SKM-1 (cell line): ENCODE measurements at regions not wholly inside any gene's neighbourhood (a gene's known extent, or its start where the extent isn't known, plus 50 kb on each side); places are given as distances from the start of the nearest gene placed in this dataset.
"Not testable (repeated sequence)": the region's sequence is repeated elsewhere in the genome, so short reads cannot be mapped to it uniquely, and the experiment has no call there.

Experiments used
- DNase-seq: peaks from one replicate; lab custom pipeline; 2025; ENCODE audit not compliant: unreplicated experiment; lab: John Stamatoyannopoulos, UW

DNA sequence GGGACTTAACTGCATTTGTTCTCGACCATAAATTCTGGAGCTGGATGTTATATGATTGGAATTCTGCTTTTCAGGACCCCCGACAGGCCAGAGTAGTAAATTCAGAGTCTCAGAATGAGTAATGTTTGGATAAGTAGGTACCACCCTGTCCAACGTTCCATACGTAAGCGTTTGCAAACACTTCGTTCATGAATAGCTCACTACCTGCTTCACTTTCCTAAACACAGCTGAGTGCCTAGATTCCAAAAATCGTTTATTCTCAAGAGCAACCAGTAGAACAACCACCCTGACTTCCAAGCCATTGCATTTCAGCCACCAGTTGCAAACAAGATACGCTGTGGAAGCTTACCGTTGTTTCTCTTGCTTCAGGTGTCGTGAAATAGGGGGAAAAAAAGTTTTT lies 101.3 kb upstream of the DMRT1 start:
- DNase-seq, result no peak

DNA sequence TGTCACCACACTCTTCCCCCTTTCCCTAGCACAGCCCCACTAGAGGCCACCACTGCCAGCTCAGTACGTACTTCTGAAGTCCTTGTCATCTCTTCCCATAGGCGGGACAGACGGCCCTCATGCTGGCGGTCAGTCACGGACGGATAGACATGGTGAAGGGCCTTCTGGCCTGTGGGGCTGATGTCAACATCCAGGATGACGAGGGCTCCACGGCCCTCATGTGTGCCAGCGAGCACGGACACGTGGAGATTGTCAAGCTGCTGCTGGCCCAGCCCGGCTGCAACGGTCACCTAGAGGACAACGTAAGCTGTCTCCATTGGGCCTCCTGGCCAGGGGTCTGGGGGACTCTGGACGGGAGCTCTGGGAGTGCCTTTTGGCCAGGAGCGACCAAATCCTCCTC lies 99.4 kb upstream of the DMRT1 start:
- DNase-seq, result no peak

DNA sequence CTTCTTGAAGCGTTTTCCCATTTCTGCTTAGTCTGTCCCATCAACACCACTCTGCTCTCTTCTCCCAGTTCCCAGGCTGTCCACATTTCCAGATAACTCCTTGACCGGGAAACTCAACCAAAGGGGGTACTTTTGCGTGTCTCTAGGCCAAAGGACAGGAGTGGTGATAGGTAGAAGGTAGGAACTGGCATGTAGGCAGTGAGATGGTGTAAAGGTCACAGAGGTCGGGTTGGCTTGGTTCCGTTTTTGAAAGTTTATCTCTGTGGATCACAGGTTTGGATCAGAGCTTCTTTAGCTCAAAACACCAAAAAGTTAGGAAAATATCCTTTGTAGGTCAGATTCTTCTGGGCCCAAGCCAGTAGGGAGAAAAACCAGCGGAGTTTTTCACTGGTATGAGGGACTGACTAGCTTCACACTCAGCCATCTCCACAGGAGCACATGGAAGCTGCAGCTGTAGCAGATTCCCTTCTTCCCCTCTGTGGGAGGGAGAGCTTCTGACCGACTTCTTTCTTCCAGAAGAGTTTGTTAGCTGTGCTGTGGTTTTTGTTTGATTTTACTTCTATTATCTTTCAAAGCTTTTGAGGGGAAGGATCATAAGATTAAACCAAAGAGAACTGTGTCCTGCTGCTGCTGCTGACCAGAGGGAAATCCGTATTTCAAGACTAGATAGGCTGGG lies 98.4 kb upstream of the DMRT1 start:
- DNase-seq, result no peak

DNA sequence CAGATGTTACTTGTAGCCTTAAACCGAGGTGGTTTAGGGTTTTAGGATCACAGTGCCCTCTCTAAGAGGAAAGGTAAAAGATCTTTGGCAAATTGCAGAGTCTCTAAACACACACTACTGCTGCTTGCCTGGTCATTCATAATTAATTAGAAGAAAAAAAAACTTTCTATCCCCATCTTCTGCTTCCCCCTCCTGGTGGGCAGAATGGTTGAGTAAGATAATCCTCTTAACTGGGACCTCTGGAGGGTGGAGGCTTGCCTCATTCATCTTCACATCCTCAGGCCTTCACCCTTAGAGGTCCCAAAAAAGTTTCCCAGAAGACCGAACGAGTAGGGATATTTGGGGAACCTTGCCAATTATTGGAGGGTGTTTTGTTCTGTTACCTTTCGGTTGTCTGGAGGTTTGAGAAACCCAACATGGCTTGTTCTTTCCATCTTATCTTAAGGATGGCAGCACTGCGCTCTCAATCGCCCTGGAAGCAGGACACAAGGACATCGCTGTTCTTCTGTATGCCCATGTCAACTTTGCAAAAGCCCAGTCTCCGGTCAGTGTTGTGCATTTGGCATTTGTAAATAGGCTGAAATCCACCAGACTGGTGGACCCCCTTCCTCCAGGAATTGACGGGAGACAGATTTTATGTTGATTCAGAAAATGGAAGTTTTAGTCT lies 97.3 kb upstream of the DMRT1 start:
- DNase-seq, result no peak

DNA sequence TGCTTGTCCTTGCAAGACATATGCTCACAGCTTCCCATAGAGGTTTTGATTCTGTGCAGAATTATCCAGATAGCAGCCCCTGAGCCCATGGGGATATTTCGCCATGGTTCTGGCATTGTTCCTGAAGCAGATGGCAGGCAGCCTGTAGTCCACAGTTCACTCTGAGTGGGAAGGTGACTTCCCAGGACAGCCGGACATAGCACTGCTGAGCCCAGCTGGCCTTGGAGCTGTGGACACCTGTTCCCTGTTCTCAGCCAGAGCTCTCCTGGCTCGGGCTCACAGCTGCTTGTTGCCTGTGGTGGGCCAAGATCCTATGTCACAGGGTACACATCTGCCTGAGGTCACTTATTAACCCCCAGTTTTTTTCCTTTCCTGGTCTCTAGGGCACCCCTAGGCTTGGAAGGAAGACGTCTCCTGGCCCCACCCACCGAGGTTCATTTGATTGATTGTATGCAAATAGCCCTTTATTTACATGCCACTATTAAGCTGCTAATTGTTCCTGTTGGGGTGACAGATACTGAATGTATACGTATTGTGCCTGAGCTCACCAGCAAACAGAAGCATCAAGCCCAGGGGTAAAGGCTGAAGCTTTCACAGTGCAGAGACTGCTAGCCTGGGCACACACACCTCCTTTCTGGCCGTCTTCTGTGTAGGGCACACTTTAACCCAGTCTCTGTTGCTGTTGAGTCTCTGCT lies 96.6 kb upstream of the DMRT1 start:
- DNase-seq, result no peak

DNA sequence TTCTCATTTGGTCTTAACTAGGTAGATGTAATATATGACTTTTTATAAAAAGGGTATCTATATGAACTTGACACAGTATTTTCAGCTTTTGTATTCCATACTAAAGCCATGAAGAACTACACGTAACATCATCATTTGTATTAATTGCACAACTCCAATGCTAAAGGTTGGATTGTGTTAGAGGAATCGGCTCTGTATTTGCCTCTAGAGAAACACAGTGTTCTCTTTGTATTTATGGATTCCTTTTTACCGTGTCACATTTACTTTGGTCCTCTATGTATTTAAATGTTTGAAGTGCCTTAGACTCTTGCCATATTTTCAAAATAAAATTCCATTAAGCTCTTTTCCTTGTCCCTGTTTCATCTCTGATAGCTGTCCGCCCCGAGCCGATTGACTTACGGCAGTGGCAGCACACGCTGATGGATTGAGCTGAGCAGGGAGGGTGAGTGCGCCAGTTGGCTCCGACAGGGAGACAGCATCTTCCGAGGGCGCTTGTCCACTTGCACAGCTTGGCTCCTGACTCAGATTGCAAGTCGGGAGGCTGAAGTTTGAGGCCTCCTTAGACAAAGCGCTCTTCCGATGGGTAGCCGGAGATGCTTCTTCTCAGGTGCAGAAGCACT lies 95.6 kb upstream of the DMRT1 start:
- DNase-seq, result no peak

DNA sequence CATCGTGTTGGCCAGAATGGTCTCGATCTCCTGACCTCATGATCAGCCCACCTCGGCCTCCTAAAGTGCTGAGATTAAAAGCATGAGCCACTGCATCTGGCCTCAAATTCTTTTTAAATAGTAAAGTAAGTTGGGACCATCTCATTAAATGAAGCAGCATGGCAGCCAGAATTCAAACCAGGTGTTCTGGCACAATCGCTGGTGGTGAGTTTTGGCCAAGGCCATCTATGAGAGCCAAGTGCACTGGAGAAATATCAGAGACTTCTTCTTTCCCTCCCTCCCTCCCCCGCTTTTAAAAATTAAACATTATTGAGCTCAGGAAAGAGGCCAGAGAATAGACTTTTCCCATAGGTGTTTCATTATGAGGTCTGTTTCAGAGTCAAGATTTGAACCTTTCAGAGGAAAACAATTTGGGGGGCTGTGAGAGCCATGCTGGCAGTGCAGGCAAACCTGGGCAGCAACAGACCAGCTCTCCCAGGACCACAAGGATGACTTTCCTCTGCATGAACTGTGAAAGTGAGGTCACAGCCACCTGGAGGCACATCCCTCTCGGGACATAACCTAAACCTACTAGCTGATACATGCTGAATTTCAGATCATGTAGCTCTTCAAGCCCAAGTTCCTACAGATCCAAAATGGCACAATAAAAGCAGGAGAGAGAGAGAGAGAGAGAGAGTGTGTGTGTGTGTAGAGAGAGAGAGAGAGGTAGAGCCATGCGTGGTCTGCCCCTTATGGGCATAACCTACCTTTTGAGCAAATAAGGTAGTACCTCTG lies 94.6 kb upstream of the DMRT1 start:
- DNase-seq, result no peak

DNA sequence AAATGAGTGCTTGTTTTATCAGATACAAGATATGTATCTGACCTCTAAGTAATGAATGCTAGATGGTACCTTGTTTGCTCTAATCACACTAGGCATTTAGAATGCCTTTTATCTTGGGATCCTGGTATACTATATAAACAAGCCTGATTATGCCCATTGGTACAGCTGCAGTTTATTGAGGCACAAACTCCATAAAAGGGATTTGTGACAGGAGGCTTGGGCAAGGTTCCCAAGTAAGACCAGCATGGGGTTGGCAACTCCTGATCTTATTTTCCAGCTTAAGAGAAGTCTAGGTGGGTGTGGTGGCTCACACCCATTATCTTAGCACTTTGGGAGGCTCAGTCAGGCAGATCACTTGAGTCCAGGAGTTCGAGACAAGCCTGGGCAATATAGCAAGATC lies 93.9 kb upstream of the DMRT1 start:
- no peak for DNase-seq

DNA sequence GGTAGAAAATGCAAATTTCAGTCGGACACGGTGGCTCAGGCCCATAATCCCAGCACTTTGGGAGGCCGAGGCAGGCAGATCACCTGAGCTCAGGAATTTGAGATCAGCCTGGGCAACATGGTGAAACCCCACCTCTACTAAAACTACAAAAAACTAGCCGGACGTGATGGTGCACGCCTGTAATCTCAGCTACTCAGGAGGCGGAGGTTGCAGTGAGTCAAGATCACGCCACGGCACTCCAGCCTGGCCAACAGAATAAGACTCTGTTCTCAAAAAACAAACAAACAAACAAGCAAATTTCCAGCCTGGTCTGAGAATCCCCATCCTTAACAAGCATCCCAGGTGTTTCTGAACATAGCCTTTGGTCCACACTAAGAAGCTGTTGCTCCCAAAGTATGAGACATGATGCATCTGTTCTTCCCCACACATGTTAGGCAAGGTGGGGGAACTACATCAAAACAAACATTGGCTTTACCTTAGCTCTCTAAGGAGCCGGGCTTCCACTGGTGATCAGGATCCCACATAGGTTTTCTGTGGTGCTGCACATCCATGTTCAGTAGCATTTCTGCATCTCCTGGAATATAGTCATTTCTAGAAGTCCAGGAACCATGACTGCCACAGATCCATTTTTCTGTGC lies 92.5 kb upstream of the DMRT1 start:
- no peak for DNase-seq

DNA sequence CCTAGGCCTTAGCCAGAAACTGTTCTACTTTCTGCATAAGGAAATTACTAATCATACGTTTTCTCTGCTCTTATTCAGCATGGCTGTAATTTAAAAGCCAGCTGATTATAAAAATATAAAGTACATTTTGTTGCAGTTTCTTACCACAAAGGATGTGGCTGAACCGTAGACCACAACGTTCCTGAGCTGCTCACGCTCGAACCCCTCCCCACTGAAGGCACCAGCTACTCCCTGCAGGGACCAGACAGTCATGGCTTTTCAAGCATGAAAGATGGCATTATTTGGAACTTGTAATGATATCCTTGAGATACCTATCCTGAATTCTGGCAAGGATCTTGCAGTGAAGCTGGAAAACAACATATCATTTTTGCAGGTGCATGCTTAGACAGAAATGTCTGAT lies 91.8 kb upstream of the DMRT1 start:
- no peak for DNase-seq

DNA sequence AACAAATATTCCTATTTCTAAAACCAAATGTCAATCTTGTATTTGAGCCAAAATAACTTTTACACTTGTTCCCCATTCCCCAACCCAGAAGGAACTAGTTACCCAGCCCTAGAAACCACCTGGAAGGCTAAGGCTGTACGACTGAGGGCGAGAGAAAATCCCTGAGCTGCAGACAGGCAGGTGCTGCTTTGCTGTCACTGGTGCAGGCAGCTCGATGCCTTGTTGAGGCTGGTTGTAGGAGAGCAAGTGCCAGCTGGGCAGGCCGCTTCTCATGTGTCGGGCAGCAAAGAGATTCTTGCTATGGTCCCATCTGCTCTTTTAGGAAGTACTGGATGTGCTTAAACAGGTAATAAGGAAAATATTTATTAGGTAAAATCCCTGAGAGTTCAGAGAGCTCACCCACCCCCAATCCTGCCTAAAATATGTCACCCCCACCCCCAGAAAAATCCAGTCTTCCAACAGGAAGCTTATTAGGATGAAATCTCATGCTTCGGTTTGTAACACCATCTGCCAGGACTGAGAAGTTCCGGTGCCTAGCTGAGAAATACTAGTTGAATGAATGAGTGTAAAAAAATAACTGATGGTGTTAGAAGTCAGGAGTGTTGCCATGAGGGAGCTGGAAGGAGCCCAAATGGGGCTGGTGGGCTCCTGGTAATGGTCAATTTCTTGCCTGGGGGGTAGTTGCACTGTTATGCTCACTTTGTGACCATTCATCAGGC lies 91.1 kb upstream of the DMRT1 start:
- no peak for DNase-seq

DNA sequence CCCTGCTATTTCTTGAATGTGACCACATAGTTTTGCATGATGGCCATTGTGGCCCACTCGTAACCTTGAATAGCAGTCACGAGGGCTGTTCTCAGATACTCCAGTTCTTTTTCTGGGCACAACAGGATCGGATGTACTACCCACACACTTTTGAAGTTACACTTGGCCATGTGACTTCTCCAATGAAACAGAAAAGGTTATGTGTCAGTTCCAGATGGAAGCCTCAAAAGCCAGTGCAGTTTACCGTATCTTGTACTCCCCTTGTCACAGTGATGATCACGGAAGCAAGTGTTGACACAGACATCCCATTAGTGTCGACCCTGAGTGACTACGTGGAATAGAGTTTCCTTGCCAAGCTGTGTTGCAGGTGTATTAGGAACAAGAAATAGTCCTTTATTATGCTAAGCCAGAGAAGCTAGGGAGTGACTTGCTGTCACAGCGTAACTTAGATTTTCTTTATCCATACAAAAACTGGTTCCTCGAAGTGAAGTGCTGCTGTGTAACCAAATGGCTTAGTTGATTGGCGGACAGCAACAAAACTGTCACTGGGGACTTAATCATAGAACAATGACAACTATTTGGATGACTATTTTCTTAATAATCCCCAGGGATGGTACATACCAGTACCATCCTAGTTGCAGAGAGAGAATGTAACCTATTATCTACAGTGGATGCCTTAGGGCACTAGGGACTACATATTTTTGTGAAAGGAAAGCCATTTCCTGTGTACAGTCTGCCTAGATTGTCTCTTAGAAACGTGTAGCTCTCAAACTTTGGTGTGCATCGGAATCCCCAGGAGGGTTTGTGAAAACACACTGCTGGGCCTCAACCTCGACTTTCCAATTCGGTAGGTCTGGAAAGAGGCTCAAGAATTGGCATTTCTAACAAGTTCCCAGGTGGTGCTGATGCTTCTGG lies 90.1 kb upstream of the DMRT1 start:
- DNase-seq, result no peak

DNA sequence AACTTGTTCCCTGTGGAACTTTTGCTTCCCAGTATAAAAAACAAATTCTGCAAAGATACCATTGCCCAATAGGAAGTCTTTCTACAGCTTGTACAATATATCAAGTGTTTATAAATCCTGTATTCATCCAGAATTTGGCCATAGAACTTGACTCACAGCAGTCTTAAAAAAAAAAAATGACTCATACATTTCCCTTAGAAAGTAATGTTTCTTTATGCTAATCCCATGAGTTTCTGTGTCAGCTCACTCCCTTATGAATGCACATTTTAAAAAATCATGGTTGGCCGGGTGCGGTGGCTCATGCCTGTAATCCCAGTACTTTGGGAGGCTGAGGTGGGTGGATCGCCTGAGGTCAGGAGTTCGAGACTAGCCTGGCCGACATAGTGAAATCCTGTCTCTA lies 89.3 kb upstream of the DMRT1 start:
- no peak for DNase-seq

DNA sequence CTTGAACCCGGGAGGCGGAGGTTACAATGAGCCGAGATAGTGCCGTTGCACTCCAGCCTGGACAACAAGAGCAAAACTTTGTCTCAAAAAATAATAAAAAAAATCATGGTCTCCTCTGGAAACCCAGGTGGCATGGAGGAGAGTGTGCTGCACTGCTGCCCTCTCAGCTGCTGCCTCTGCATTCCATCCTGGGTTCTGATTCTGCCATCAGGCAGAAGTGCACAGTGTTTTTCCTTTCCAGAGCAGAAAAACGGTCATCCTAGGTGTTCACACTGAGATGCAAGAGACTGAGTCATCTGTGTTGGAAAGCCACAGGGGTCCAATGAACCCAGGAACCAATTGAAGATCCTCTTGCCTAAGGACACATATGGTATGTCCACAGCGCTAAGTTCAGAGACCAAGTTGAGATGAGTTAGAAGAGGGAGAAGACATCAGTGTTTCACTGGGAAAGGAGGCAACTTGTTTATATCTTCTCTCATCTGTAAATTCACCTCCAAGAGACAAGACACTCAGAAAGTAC lies 88.8 kb upstream of the DMRT1 start:
- DNase-seq, result no peak

DNA sequence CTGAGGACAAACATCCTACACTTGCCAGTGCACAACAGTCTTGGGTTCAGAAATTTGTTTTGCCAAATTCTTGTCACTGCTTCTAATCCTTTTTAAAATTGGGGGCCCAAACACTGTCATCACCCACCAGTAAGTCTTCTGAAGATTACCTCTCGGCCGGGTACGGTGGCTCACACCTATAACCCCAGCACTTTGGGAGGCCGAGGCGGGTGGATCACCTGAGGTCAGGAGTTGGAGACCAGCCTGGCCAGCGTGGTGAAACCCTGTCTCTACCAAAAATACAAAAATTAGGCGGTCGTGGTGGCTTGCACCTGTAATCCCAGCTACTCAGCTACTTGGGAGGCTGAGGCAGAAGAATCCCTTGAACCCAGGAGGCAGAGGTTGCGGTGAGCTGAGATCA lies 87.8 kb upstream of the DMRT1 start:
- not testable (repeated sequence) for DNase-seq

DNA sequence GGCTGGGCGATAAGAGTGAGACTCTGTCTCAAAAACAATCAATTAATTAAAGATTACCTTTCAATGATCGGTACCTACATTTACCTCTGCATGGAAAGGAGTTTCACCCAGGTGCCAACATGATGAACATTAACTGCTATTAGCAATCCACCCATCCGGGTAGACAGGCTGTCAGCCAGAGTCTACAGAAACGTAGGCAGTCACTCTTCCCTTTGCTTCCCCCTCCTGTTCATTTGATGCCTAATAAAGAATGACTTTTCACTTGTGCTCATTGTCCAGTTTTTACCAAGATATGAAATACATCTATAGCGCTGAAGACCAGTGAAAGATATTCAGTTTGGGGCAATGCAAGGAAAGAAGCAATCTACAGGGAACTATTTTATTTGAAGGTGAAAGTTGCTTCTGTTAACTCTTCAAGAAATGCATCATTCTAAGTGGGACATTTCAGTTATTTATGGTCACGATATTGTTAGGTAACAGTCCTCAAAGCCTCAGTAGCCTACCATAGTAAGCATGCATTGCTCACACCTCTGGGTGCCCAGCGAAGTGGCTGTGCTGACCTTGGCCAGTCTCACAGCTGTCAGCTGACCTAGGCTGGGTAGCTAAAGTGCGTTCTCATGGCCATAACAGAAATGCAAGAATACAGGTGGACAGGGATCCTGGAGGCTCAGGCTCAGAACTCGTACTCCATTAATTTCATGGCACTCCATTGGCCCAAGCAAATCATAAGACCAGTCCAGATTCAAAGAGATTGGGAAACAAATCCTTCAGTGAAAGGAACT lies 87.2 kb upstream of the DMRT1 start:
- DNase-seq, result no peak

DNA sequence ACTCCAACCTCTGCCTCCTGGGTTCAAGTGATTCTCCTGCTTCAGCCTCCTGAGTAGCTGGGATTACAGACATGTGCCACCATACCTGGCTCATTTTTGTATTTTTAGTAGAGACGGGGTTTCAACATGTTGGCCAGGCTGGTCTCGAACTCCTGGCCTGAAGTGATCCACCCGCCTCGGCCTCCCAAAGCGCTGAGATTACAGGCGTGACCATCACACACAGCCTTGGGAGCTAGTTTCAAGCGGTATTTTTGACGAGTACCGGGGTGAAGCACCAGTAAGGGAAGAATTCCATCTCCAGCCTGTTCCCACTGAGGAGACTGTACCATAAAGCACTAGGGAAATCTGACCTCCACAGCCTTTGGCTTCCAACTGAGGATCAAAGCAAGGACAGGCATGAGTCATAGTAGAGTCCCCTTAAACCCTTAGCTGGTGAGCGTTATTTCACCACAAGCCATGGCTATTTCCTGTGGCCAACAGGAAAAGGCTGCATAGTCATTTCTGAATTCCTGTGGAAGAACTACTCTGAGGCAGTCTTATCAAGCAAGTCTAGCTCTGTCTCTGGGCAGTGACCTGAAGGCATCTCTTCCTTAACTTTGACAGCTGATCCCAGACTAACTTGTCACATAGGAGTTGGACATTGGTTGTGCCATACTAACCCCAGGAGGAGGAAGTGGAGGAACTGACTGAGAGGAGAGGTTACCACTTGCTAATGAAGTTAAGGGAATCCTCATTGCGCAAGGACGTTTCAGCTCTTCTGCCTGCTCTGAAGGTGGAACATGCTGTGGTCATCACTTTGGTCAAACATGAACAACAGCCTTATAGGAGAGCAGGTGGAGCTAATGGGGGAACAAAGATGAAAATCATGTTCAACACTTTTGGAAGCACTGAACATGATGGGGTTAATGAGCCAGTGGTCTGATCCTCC lies 85.8 kb upstream of the DMRT1 start:
- DNase-seq, result peak; percentile 98
